H54 (cell line): ENCODE measurements at regions not wholly inside any gene's neighbourhood (a gene's known extent, or its start where the extent isn't known, plus 50 kb on each side); places are given as distances from the start of the nearest gene placed in this dataset.
"Not testable (repeated sequence)": the region's sequence is repeated elsewhere in the genome, so short reads cannot be mapped to it uniquely, and the experiment has no call there.

ENCODE experiments used
- DNase-seq: peaks from one replicate; pipeline ENCODE4 v3.0.0; 2011; ENCODE audit warnings: low spot score, mixed read lengths; ENCODE audit not compliant: insufficient read length
- FAIRE-seq: peaks from 3 replicates; lab custom pipeline; 2011; peaks lifted over from hg19 to GRCh38; lab: Jason Lieb, UNC
- POLR2A ChIP-seq: IDR thresholded peaks from 2 replicates; pipeline ENCODE4 v1.6.1; 2011; ENCODE audit warnings: low read depth, mild to moderate bottlenecking, low read length

GRCh38 chr13:104635879-104636278 is 1569.7 kb upstream of the SLC10A2 start:
- TF ChIP-seq POLR2A: no peak
- DNase-seq (no peak), FAIRE-seq (no peak)

GRCh38 chr13:104634016-104634415 is 1567.8 kb upstream of the SLC10A2 start:
- DNase-seq (no peak), FAIRE-seq (no peak)
- no peak for TF ChIP-seq POLR2A

- no peak for FAIRE-seq
- TF ChIP-seq POLR2A: no peak
- DNase-seq: no peak
These were observed 1566.5 kb upstream of the SLC10A2 start for GRCh38 chr13:104632736-104633135.

GRCh38 chr13:104625201-104625600 is 1559.0 kb upstream of the SLC10A2 start:
- no peak for DNase-seq
- no peak for TF ChIP-seq POLR2A
- no peak for FAIRE-seq

GRCh38 chr13:104616990-104617389 is 1550.8 kb upstream of the SLC10A2 start:
- FAIRE-seq (no peak), DNase-seq (no peak)
- TF ChIP-seq POLR2A: no peak

GRCh38 chr13:104614361-104615145 is 1548.3 kb upstream of the SLC10A2 start:
- no peak for TF ChIP-seq POLR2A
- FAIRE-seq (no peak), DNase-seq (no peak)

GRCh38 chr13:104608331-104608730 is 1542.1 kb upstream of the SLC10A2 start:
- FAIRE-seq: no peak
- no peak for TF ChIP-seq POLR2A
- no peak for DNase-seq

GRCh38 chr13:104605435-104605834 is 1539.2 kb upstream of the SLC10A2 start:
- not testable (repeated sequence) for FAIRE-seq, DNase-seq

GRCh38 chr13:104597546-104598180 is 1531.4 kb upstream of the SLC10A2 start:
- no peak for TF ChIP-seq POLR2A
- no peak for DNase-seq
- peak; percentile 50 for FAIRE-seq

GRCh38 chr13:104595511-104595910 is 1529.3 kb upstream of the SLC10A2 start:
- DNase-seq (no peak), FAIRE-seq (no peak)
- TF ChIP-seq POLR2A: no peak

- FAIRE-seq (peak; percentile 23), DNase-seq (no peak)
- no peak for TF ChIP-seq POLR2A
These were observed 1528.6 kb upstream of the SLC10A2 start for GRCh38 chr13:104594806-104595205.

- no peak for TF ChIP-seq POLR2A
- no peak for DNase-seq
- no peak for FAIRE-seq
These were observed 1527.5 kb upstream of the SLC10A2 start for GRCh38 chr13:104593693-104594092.

GRCh38 chr13:104593251-104593576 is 1527.0 kb upstream of the SLC10A2 start:
- FAIRE-seq: no peak
- no peak for TF ChIP-seq POLR2A
- DNase-seq: no peak

- DNase-seq (no peak), FAIRE-seq (no peak)
- no peak for TF ChIP-seq POLR2A
These were observed 1526.5 kb upstream of the SLC10A2 start for GRCh38 chr13:104592545-104593250.
